ENCODE measurements at regions not wholly inside any gene's neighbourhood (a gene's known extent, or its start where the extent isn't known, plus 50 kb on each side); places are given as distances from the start of the nearest gene placed in this dataset.
"Not testable (repeated sequence)": the region's sequence is repeated elsewhere in the genome, so short reads cannot be mapped to it uniquely, and the experiment has no call there.

- TF ChIP-seq POLR2A, CTCF, EP300 (IDR thresholded peaks at IDR 0.05): not testable (repeated sequence)
These were observed 210.7 kb upstream of the ZNF217 start for GRCh38 chr20:53804308-53804707.
